HTR-8/SVneo (cell line): ENCODE measurements at regions not wholly inside any gene's neighbourhood (a gene's known extent, or its start where the extent isn't known, plus 50 kb on each side); places are given as distances from the start of the nearest gene placed in this dataset.
"Not testable (repeated sequence)": the region's sequence is repeated elsewhere in the genome, so short reads cannot be mapped to it uniquely, and the experiment has no call there.

Experiments used
- DNase-seq: peaks from one replicate; pipeline ENCODE4 v3.0.0; 2011; ENCODE audit warnings: low spot score, mixed read lengths; ENCODE audit not compliant: insufficient read length
- FAIRE-seq: peaks from 2 replicates; lab custom pipeline; 2011; peaks lifted over from hg19 to GRCh38; lab: Jason Lieb, UNC

DNA sequence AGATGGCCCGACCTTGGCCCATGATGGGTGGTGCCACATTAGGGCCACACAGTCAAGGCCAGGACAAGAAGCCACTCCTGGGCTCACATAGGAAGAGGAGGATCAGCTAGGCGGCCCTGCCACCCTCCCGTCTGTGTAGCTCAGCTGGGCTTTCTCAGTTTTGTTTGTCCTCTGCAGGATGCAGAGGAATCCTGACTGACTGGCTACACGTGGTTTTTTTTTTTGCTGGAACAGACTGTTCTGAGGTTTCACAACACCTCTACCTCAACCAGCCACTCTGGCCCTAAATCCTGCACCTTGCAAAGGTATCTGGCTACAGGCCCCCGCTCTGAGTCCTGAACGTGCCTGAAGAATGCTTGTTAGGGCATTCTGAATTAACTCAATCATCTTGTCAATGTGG lies 88.3 kb upstream of the MSX2 start:
- DNase-seq (no peak), FAIRE-seq (no peak)

DNA sequence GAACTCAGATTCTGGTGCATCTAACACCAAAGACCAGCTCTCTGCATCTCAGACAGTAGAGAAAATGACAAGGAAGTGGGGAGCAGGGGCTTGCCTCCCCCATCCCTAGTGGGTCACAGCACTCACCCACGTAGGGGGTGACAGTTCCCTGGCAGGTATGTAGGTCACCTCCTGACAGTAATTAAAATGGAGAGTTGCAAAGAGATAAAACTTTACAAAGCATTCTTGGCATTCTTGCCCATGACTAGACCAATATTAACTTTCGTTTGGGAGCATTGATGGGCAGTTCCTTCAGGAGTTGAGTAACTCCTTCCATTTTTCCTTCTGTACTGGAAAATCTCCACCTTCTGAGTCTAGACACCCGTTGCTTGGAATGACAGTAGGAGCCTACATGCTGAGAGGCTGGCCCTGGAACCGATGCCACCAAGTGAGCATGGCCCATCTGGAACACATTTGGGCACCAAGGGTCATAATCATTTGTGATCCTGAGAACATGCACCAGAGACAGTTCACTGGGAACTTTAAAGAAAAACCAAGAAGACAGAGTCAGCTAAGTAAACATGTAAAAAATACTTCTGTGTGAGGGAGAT lies 81.5 kb upstream of the MSX2 start:
- DNase-seq (no peak), FAIRE-seq (no peak)

DNA sequence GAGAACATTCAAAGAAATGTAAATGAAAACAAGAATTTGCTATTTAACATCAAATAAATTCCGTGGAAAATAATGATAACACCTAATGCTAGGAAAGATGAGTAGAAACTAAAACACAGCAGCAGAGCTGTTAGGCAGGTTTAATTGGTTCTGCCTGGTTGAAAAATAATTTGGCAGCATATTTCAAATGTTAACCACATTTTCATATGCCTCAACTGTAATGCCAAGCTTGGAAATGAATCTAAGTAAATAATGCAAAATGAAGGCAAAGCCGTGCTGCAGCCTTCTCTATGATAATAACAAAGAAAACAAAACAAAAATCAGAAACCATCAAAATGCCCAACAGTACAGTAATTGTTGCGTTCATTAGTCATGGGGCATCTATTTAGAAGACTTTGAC lies 79.9 kb upstream of the MSX2 start:
- FAIRE-seq (no peak), DNase-seq (no peak)

DNA sequence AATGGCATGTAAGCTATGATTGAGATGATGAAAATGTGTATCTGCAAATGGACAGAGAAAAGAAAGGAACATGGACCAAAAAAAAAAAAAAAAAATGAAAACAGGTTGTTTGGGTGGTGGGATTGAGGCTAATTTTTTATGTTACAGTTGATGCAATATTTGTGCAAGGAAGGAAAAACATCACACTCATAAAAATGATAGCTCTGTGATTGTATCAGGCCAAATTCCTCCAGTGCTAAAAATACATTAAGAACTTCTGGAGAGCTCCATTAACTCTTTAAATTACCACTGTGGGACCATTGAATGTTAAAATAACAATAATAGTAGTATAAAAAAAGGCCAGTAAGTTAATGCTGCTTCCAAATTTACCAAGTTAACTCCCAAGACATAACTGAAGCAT lies 79.5 kb upstream of the MSX2 start:
- FAIRE-seq (no peak), DNase-seq (no peak)

DNA sequence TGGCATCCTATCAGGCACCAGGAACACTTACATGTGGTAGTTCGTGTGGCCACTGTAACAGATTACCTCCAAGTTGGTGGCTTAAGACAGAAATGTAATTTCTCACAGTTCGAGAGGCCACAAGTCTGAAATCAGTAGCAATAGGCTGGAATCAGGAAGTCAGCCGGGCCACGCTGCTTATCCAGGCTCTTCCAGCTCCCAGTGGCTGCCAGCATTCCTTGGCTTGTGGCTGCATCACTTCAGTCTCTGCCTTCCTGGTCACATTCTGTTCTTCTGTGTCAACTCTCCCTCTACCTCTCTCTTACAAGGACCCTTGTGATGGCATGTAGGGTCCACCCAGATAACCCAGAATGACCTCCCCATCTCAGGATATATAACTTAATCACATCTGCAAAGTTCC lies 78.7 kb upstream of the MSX2 start:
- no peak for DNase-seq
- FAIRE-seq, result no peak

DNA sequence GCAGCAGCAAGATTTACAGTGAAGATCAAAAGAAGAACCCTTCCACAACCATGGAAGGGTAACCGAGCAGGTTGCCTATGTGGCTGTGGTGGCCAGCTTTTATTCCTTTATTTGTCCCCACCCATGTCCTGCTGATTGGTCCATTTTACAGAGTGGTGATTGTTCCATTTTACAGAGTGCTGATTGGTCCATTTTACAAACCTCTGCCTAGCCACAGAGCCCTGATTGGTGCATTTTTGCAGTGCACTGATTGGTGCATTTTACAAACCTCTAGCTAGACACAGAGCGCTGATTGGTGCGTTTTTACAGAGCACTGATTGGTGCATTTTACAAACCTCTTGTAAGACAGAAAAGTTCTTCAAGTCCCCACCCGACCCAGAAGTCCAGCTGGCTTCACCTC lies 75.8 kb upstream of the MSX2 start:
- not testable (repeated sequence) for FAIRE-seq, DNase-seq

DNA sequence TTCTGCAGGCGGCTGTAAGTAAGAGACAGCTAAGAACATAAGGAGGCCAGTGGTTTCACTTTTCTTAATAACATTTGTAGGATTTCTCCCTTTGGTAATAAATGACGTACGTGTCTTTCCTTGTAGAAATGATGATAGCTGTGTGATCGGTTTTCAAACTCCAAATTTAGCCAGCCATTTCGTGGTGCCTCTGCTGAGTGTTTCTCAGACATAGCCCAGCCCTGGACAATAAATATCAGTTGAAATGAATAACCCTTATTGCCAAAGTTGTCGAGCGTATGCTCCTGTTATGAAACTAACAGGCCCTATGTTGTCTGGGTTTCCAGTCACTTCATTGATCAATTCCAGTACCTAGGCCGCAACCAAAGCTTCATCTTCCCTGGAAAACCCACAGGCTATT lies 75.0 kb upstream of the MSX2 start:
- no peak for FAIRE-seq
- DNase-seq, result no peak

DNA sequence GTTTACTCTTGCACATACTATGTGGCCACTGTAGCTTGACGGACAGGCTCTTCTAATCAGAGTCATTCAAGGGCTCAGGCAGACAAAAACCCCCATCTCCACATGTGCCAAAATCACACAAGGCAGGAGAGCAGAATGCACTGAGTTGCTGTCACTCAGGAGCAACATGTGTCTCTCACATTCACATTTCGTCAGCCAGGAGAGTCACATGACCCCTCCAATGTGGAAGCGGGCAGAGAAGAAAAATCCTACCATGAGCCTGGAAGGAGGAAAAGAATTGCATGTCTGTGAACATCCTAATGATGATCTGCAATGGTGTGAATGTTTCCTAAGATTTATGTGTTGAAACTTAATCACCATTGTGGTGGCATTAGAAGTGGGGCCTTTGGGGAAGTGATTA lies 69.9 kb upstream of the MSX2 start:
- DNase-seq, result no peak

DNA sequence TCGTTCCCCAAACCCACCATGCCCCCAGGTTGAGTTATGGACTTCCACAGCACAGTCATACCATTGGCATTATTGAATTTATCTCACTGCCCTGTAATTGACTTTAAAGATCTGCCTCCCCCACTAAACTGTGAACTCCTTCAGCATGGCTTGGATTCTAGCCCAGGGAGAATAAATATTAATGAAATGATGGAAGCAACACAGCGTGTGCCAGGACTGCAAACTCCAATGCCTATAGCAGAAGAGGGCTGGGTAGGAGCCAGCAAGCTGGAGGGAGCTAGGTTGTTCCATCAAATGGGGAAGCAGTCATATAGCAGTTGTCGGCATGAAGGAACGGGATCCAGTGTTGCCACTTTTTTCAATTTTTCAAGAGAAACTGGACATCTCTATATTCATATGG lies 69.0 kb upstream of the MSX2 start:
- no peak for DNase-seq
- no peak for FAIRE-seq

More for the DNA sequence above, 69.9 kb upstream of the MSX2 start:
- no peak for FAIRE-seq

DNA sequence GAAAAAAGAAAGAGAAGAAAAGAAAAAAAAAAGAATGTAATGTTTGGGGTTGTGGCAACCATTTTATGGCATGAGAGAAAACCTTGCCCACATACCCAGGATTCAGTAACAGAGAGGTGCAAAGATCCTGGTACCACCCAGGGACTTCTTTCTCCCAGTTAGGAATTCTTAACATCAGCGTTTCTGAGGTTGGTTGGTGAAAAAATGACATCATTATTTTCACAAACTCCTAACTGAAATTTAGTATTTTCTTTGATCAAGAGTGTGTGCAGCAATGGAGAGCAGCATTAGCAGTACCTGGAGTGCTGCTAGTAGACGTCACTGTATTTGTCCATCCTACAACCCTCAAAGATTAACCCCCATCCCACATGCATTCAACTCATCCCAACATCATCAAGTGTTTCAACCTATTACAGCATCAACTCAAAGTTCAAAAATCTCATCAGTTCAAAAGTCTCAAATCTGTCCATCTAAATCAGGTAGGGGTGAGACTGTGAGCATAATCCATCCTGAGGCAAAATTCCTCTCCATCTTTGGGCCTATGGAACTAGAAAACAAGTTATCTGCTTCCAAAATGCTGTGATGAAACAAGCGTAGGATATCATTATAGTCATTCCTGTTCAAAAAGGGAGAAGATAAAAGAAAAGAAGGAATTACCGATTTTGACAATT lies 60.1 kb upstream of the MSX2 start:
- DNase-seq, result no peak
- no peak for FAIRE-seq

DNA sequence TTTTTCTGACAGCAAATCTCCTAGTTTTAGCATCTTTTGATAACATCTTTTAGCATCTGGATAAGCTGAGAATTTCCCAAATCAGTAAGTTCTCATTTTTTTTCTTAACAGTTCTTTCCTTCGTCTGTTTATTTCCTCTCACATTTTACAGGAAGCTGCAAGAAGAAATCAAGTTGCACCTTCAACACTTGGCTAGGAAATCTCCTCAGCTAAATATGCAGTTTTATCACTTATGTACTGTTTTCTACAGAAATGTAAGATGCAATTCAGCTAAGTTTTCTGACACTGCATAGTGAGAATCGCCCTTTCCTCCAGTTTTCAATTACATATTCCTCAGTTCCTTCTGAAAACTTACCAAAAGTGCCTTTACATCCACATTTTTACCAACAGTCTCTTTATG lies 59.0 kb upstream of the MSX2 start:
- no peak for DNase-seq
- FAIRE-seq, result no peak

DNA sequence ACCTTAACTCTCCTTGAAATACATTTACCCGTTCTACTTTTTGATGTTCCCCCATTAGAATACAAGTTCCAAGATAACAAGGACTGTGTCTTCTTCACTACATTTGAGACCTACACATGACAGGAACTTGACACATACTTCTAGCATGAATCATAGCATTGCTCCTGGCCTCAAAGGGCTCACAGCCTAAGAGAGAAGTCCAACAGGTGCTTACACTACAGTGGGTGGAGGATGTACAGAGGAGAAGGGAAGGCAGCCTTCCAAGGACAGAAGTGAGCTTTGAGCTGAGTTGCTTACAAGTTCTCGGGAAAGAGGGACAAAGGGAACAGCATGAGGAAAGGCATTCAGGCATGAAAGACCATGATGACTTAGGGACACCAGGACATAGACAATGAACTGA lies 56.9 kb upstream of the MSX2 start:
- no peak for FAIRE-seq

DNA sequence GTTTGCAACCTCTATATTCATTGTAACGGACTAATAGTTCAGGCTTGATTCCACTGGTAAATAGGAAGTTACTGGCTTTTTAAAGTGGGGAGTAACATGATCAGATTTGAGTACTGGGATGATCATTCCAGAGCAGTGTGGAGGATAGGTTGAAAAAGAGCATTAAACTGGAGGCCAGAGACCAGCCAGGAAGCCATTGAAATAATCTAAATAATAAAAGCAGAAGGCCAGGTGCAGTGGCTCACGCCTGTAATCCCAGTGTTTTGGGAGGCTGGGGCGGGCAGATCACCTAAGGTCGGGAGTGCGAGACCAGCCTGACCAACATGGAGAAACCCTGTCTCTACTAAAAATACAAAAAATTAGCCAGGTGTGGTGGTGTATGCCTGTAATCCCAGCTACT lies 56.0 kb upstream of the MSX2 start:
- no peak for DNase-seq

More for the DNA sequence above, 56.9 kb upstream of the MSX2 start:
- DNase-seq, result no peak

More for the DNA sequence above, 56.0 kb upstream of the MSX2 start:
- no peak for FAIRE-seq
